ENCODE measurements at regions not wholly inside any gene's neighbourhood (a gene's known extent, or its start where the extent isn't known, plus 50 kb on each side); places are given as distances from the start of the nearest gene placed in this dataset.

- TF ChIP-seq GATA3 (IDR thresholded peaks at IDR 0.05; ENCODE audit: low read depth, low read length) (no peak), GATA2 (IDR thresholded peaks at IDR 0.05; ENCODE audit: low read depth, low read length) (no peak)
Observed at GRCh38 chr12:131628023-131628740, 82.7 kb upstream of the SFSWAP start.
